ENCODE measurements at regions not wholly inside any gene's neighbourhood (a gene's known extent, or its start where the extent isn't known, plus 50 kb on each side); places are given as distances from the start of the nearest gene placed in this dataset.
A peak's percentile ranks its signal among the peaks of the same experiment; 100 is the strongest.

DNA sequence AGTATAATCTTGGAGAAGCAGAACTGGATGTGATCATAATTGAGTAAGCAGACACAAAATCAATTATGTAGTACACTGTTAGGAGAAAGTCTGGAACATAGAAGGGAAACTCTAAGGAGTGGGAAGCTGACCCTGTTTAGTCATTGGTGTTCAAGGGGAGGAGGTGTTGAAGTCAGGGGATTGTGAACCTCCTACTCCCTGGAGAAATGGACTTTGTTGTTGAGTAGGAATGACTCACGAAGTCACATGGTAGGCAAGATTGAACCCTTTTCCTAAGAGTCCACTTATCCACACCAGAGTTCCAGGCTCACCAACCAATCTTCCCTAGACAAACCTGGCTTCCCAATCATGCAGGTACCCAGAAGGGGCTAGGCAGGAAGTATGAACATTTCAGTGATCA lies 81.0 kb upstream of the BCL11A start:
- Mint-ChIP-seq H3K9me3 (no peaks in the 10 kb centered on the region), H3K27me3 (peaks cover 10 to 14% of the 10 kb centered on the region in 2 donors), H3K4me3 (no peak overlapping the region), H3K36me3 (no peaks in the 10 kb centered on the region), H3K4me1 (no peaks in the 10 kb centered on the region), H3K27ac (no peak overlapping the region)
- no peak for DNase-seq
- ATAC-seq (replicated peaks) = no peak

GRCh38 chr2:60641811-60642788 lies 88.6 kb upstream of the BCL11A start:
- H3K4me3 Mint-ChIP-seq = no peak overlapping the region
- H3K27ac Mint-ChIP-seq = peak overlapping the region; percentile 57
- H3K36me3 Mint-ChIP-seq = no peaks in the 10 kb centered on the region
- no peaks in the 10 kb centered on the region for H3K27me3 Mint-ChIP-seq
- peaks cover 18 to 20% of the 10 kb centered on the region in 2 donors for H3K4me1 Mint-ChIP-seq
- H3K9me3 Mint-ChIP-seq = no peaks in the 10 kb centered on the region
- DNase-seq (no peak), ATAC-seq (replicated peaks) (peak; percentile 79 to 83)

GRCh38 chr2:60643747-60644146 lies 90.3 kb upstream of the BCL11A start:
- ATAC-seq (replicated peaks) (no peak), DNase-seq (no peak)
- no peaks in the 10 kb centered on the region for H3K9me3 Mint-ChIP-seq
- H3K4me1 Mint-ChIP-seq = peaks cover 18 to 20% of the 10 kb centered on the region in 2 donors
- H3K36me3 Mint-ChIP-seq = no peaks in the 10 kb centered on the region
- H3K27ac Mint-ChIP-seq = no peak overlapping the region
- no peaks in the 10 kb centered on the region for H3K27me3 Mint-ChIP-seq
- H3K4me3 Mint-ChIP-seq = no peak overlapping the region

GRCh38 chr2:60644951-60645350 lies 91.5 kb upstream of the BCL11A start:
- Mint-ChIP-seq H3K4me1 (peaks cover 18 to 20% of the 10 kb centered on the region in 2 donors), H3K27me3 (no peaks in the 10 kb centered on the region), H3K9me3 (no peaks in the 10 kb centered on the region), H3K36me3 (no peaks in the 10 kb centered on the region), H3K4me3 (no peak overlapping the region), H3K27ac (peak overlapping the region; percentile 20)
- no peak for ATAC-seq (replicated peaks)
- DNase-seq = no peak

GRCh38 chr2:60648191-60648590 lies 94.7 kb upstream of the BCL11A start:
- Mint-ChIP-seq H3K9me3 (peaks cover 0 to 3% of the 10 kb centered on the region in 2 donors), H3K27ac (no peak overlapping the region)

GRCh38 chr2:60649721-60650120 lies 96.3 kb upstream of the BCL11A start:
- Mint-ChIP-seq H3K4me3 (no peak overlapping the region), H3K27me3 (no peaks in the 10 kb centered on the region)

More at GRCh38 chr2:60648191-60648590, 94.7 kb upstream of the BCL11A start:
- DNase-seq = no peak
- no peak overlapping the region for H3K4me3 Mint-ChIP-seq
- peaks cover 18 to 21% of the 10 kb centered on the region in 2 donors for H3K4me1 Mint-ChIP-seq
- H3K36me3 Mint-ChIP-seq = no peaks in the 10 kb centered on the region
- no peak for ATAC-seq (replicated peaks)
- no peaks in the 10 kb centered on the region for H3K27me3 Mint-ChIP-seq

GRCh38 chr2:60652832-60653340 lies 99.4 kb upstream of the BCL11A start:
- ATAC-seq (replicated peaks) (no peak), DNase-seq (no peak)
- H3K9me3 Mint-ChIP-seq = peaks cover 1 to 3% of the 10 kb centered on the region in 2 donors
- peaks cover 15 to 29% of the 10 kb centered on the region in 2 donors for H3K4me1 Mint-ChIP-seq
- no peak overlapping the region for H3K4me3 Mint-ChIP-seq
- H3K36me3 Mint-ChIP-seq = no peaks in the 10 kb centered on the region
- no peak overlapping the region for H3K27ac Mint-ChIP-seq
- H3K27me3 Mint-ChIP-seq = no peaks in the 10 kb centered on the region

More at GRCh38 chr2:60649721-60650120, 96.3 kb upstream of the BCL11A start:
- H3K27ac Mint-ChIP-seq = no peak overlapping the region
- H3K9me3 Mint-ChIP-seq = peaks cover 0 to 3% of the 10 kb centered on the region in 2 donors
- no peak for ATAC-seq (replicated peaks)
- DNase-seq = no peak
- no peaks in the 10 kb centered on the region for H3K36me3 Mint-ChIP-seq
- H3K4me1 Mint-ChIP-seq = peaks cover 17 to 21% of the 10 kb centered on the region in 2 donors

DNA sequence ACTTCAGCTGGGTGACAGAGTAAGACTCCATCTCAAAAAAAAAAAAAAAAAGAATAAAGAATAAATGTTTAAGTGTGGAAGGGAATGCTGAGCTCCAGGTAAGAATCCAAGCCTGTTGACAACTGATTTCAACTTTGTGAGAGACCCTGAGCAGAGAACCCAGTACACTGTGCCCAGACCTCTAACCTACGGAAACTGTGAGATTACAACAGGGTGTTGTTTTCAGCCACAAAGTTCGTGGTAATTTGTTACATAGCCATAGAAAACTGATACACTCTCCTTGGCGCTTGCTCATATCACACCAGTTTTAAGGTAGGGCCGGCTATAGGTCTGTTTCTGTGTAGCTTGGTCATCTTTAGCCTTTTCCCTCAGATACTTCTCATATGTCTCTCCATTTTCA lies 98.4 kb upstream of the PAPOLG start:
- H3K9me3 Mint-ChIP-seq = peaks cover 8% of the 10 kb centered on the region in 2 donors
- DNase-seq (no peak), ATAC-seq (replicated peaks) (no peak)
- peaks cover 22 to 50% of the 10 kb centered on the region in 2 donors for H3K4me1 Mint-ChIP-seq
- H3K27ac Mint-ChIP-seq = no peak overlapping the region
- H3K27me3 Mint-ChIP-seq = no peaks in the 10 kb centered on the region
- H3K4me3 Mint-ChIP-seq = no peak overlapping the region
- H3K36me3 Mint-ChIP-seq = no peaks in the 10 kb centered on the region

DNA sequence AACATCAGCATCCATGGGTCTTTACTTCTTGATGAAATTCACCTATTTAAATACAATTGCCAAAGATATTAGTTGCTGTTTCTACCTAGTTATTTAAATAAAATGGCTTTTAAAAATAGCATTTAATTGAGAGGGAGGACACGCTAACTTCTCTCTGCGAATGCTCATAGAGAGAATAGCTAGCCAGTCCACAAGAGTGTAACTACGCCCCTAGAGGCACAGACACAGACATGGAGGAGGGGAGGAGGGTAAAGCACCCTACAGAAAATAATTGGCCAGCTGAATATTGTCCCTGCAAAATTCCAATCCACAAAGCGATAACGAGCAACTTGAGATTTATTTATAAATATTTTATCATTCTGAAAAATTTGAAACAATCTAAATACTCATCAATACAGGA lies 97.0 kb upstream of the PAPOLG start:
- Mint-ChIP-seq H3K9me3 (peaks cover 12 to 16% of the 10 kb centered on the region in 2 donors), H3K36me3 (peaks cover under 1 to 1% of the 10 kb centered on the region in 2 donors), H3K27ac (no peak overlapping the region), H3K4me1 (peaks cover 25 to 60% of the 10 kb centered on the region in 2 donors), H3K27me3 (no peaks in the 10 kb centered on the region), H3K4me3 (no peak overlapping the region)
- ATAC-seq (replicated peaks) = no peak
- no peak for DNase-seq

DNA sequence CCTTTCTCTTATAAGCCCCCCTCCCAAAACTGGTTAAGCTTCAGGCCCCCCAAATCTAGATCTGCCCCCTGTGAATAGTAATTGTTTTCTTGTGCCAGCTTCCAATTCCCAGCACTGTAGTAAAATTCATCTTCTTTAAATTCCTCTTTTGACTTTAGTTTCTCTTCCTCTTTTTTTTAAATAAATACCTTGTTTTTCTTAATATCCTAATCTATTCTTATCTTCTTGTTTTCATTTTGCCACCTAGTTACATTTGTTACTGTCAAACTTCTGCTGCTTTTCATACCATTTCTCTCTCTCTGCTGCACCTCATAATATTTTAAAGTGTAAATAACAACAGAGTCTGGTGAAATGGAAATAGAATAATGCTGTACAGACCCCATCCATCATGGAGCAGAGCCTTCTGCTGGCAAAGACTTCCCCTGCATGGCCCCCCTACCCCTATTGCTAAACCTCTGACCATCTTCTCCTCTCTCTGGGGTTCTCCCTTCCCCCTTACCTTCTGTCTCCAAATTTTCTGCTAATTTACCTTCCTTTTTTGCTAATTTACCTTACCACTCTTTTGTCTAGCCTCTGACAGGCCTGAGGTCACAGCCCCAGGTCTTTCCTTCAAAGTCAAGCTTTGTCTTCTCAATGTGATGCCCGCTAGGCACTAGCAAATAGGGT lies 94.9 kb upstream of the PAPOLG start:
- Mint-ChIP-seq H3K27ac (peak overlapping the region; percentile 42), H3K4me3 (peak overlapping the region; percentile 2 to 6), H3K4me1 (peaks cover 29 to 67% of the 10 kb centered on the region in 2 donors), H3K27me3 (no peaks in the 10 kb centered on the region), H3K36me3 (peaks cover 6 to 7% of the 10 kb centered on the region in 2 donors), H3K9me3 (peaks cover 19 to 24% of the 10 kb centered on the region in 2 donors)
- no peak for DNase-seq
- peak; percentile 29 to 42 for ATAC-seq (replicated peaks)

- no peak for DNase-seq
- peaks cover 6 to 7% of the 10 kb centered on the region in 2 donors for H3K36me3 Mint-ChIP-seq
- peaks cover 27 to 61% of the 10 kb centered on the region in 2 donors for H3K4me1 Mint-ChIP-seq
- no peak for ATAC-seq (replicated peaks)
- H3K4me3 Mint-ChIP-seq = no peak overlapping the region
- H3K9me3 Mint-ChIP-seq = peaks cover 18 to 24% of the 10 kb centered on the region in 2 donors
- H3K27ac Mint-ChIP-seq = no peak overlapping the region
- H3K27me3 Mint-ChIP-seq = no peaks in the 10 kb centered on the region
Measured at GRCh38 chr2:60662781-60663180, 93.3 kb upstream of the PAPOLG start.

- Mint-ChIP-seq H3K27me3 (no peaks in the 10 kb centered on the region), H3K4me3 (no peak overlapping the region), H3K27ac (no peak overlapping the region), H3K4me1 (peaks cover 3 to 5% of the 10 kb centered on the region in 2 donors), H3K9me3 (no peaks in the 10 kb centered on the region), H3K36me3 (no peaks in the 10 kb centered on the region)
- ATAC-seq (replicated peaks) (no peak), DNase-seq (no peak)
Measured at GRCh38 chr2:60671966-60672365, 84.1 kb upstream of the PAPOLG start.

DNA sequence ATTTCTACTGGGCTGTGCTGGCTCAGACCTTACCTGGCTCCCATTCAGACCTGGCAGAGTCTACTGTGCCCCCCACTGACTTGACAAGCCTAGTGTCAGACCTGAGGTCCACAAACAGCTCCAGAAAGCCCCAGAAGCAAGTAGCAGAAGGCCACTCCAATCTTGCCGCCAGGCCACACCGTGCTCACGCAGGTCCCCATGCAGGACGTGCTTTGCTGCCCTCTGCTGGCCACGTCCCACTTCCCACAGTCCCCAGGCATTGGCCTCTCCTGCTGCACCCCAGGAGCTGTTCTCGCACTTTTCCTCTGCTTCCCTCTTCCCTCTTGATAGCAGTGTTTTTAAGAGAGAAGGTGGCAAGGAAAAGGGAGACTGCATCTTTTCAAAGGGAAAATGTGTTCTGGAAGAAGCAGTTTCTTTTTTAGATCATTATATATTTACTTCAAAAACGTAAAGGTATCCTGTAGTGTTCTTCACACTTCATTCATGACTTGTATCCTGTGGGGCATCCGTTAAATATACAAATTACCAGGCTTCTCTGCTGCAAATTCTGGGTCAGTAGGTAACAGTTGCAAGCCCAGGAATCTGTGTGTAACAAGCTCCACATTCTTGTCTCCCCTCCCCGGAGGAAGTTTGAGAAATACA lies 81.4 kb upstream of the PAPOLG start:
- Mint-ChIP-seq H3K4me1 (peaks cover 3 to 5% of the 10 kb centered on the region in 2 donors), H3K4me3 (no peak overlapping the region), H3K9me3 (no peaks in the 10 kb centered on the region), H3K27ac (no peak overlapping the region), H3K27me3 (peaks cover 0 to under 1% of the 10 kb centered on the region in 2 donors), H3K36me3 (no peaks in the 10 kb centered on the region)
- ATAC-seq (replicated peaks) (peak; percentile 100), DNase-seq (peak; percentile 67)

DNA sequence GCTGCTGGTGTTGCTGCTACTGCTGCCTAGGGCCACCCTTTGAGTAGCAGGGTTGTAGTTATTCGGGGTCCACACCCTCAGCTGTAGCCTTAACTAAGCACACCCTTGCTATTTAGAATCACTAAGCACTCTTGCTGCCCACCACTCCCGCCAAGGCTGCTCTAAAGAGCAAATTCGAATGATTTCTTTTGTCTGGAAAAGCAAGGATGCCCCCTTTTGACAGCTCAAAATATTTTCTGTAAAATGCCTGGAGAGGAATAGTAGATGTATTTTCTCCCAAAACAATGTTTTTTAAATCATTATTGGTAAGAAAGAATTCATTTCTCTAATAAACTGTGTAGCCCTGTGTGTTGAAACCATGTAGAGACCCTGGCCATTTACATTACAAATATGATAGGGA lies 80.8 kb upstream of the PAPOLG start:
- H3K9me3 Mint-ChIP-seq = no peaks in the 10 kb centered on the region
- peaks cover 3 to 5% of the 10 kb centered on the region in 2 donors for H3K4me1 Mint-ChIP-seq
- H3K27ac Mint-ChIP-seq = no peak overlapping the region
- no peak overlapping the region for H3K4me3 Mint-ChIP-seq
- ATAC-seq (replicated peaks) (no peak), DNase-seq (no peak)
- H3K27me3 Mint-ChIP-seq = peaks cover 4 to 5% of the 10 kb centered on the region in 2 donors
- H3K36me3 Mint-ChIP-seq = no peaks in the 10 kb centered on the region

Data from stimulated activated naive B cell treated with anti-CD40 and anti-IgM and Interleukin-4, amounts not matched to agents 10 μg/mL and 1 μg/mL and 100 μg/mL, for 72 hours (primary cell).